Lower lobe of right lung (tissue), 2 donors: ENCODE measurements at regions not wholly inside any gene's neighbourhood (a gene's known extent, or its start where the extent isn't known, plus 50 kb on each side); places are given as distances from the start of the nearest gene placed in this dataset.

Experiments
- ATAC-seq, 2 donors: fragments of 200-7000 bp; cut with Tn5 transposase; one replicate each; pipeline ENCODE4 v1.9.1; 2020 to 2022; ENCODE audit warnings: mild to moderate bottlenecking in 2 of 2, moderate library complexity in 2 of 2
- DNase-seq: peaks from one replicate; pipeline ENCODE4 v3.0.0-alpha.2; 2020
- H3K27ac ChIP-seq: fragments of 200-600 bp; one replicate; pipeline ENCODE4 v1.8.0; 2022
- H3K27me3 ChIP-seq: fragments of 200-600 bp; one replicate; pipeline ENCODE4 v1.8.0; 2022; ENCODE audit warnings: low read depth
- H3K36me3 ChIP-seq: fragments of 200-600 bp; one replicate; pipeline ENCODE4 v1.8.0; 2022; ENCODE audit warnings: mild to moderate bottlenecking
- H3K4me1 ChIP-seq: fragments of 200-600 bp; one replicate; pipeline ENCODE4 v1.8.0; 2022
- H3K4me3 ChIP-seq: fragments of 200-600 bp; one replicate; pipeline ENCODE4 v1.8.0; 2022; ENCODE audit warnings: mild to moderate bottlenecking
- H3K9me3 ChIP-seq: fragments of 200-600 bp; one replicate; pipeline ENCODE4 v1.8.0; 2022
- intact Hi-C: fragments of 100-400 bp; cut with DNase I; formaldehyde crosslinking; loops from one replicate; pipeline ENCODE4 v1.11.0; 2022
- TF ChIP-seq, protein P1 (sequence below): fragments of 200-600 bp; IDR thresholded peaks from one replicate; pipeline ENCODE4 v1.8.0; 2022; ENCODE audit warnings: antibody characterized with exemption, mild to moderate bottlenecking
- donor health status: DM: no; HTN: yes; CAD: no; lungs with severe emphysema.

- H3K27me3 ChIP-seq, result no peaks in the 10 kb centered on the region
- TF ChIP-seq, protein P1, sequence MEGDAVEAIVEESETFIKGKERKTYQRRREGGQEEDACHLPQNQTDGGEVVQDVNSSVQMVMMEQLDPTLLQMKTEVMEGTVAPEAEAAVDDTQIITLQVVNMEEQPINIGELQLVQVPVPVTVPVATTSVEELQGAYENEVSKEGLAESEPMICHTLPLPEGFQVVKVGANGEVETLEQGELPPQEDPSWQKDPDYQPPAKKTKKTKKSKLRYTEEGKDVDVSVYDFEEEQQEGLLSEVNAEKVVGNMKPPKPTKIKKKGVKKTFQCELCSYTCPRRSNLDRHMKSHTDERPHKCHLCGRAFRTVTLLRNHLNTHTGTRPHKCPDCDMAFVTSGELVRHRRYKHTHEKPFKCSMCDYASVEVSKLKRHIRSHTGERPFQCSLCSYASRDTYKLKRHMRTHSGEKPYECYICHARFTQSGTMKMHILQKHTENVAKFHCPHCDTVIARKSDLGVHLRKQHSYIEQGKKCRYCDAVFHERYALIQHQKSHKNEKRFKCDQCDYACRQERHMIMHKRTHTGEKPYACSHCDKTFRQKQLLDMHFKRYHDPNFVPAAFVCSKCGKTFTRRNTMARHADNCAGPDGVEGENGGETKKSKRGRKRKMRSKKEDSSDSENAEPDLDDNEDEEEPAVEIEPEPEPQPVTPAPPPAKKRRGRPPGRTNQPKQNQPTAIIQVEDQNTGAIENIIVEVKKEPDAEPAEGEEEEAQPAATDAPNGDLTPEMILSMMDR, result no peak
- H3K4me1 ChIP-seq, result no peaks in the 10 kb centered on the region
- no peaks in the 10 kb centered on the region for H3K9me3 ChIP-seq
- no peak for ATAC-seq
- no peak overlapping the region for H3K27ac ChIP-seq
- no peak for DNase-seq
- intact Hi-C loops, result no loop called here
- H3K36me3 ChIP-seq, result no peaks in the 10 kb centered on the region
- no peak overlapping the region for H3K4me3 ChIP-seq
Observed at GRCh38 chr9:86534572-86535258, 180.5 kb upstream of the TUT7 start.

DNA sequence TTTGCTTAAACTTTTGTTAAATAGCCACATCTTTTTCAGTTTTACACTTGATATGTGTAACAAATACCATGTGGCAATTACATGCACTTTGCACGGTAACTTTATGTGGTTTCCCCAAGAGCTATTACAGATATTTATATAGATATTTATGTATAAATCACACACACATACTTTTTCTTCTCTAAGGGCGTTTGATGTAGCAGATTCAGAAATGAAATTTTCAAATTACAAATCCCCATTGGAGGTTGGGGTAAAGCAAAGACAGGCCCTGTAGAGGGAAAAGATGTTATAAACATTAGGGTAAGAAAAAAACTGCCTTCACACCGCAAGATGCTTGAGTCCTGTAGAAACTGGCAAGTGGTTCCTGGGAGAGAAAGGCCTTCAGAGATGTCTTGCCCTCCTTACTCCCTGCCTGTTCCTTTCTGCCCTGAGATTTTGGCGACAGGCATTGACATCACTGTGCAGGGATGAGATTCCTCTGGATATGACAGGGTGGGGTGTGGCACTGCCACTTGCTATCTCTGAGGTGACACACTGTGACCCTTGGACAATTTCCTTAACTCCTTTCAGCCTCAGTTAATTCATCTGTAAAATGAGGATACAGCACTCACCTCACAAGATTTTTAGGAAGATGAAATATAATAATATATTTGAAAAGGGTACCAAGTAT, 177.9 kb upstream of the TUT7 start:
- DNase-seq (no peak), ATAC-seq (no peak)
- Histone ChIP-seq H3K4me3 (no peak overlapping the region), H3K9me3 (no peaks in the 10 kb centered on the region), H3K27me3 (no peaks in the 10 kb centered on the region), H3K27ac (no peak overlapping the region), H3K4me1 (no peaks in the 10 kb centered on the region), H3K36me3 (no peaks in the 10 kb centered on the region)
- intact Hi-C loops, result no loop called here
- TF ChIP-seq, protein P1, result no peak

GRCh38 chr9:86531273-86531970, 177.2 kb upstream of the TUT7 start:
- Histone ChIP-seq H3K36me3 (no peaks in the 10 kb centered on the region), H3K27ac (no peak overlapping the region), H3K9me3 (no peaks in the 10 kb centered on the region), H3K4me1 (no peaks in the 10 kb centered on the region), H3K27me3 (peaks cover 4% of the 10 kb centered on the region), H3K4me3 (no peak overlapping the region)
- intact Hi-C loops, result no loop called here
- TF ChIP-seq, protein P1, result no peak
- ATAC-seq, result no peak
- DNase-seq, result no peak

GRCh38 chr9:86529496-86530275, 175.5 kb upstream of the TUT7 start:
- Histone ChIP-seq H3K4me1 (no peaks in the 10 kb centered on the region), H3K27ac (no peak overlapping the region), H3K9me3 (no peaks in the 10 kb centered on the region), H3K4me3 (no peak overlapping the region), H3K27me3 (peaks cover 4% of the 10 kb centered on the region), H3K36me3 (no peaks in the 10 kb centered on the region)
- intact Hi-C loops, result no loop called here
- no peak for ATAC-seq
- TF ChIP-seq, protein P1, result no peak
- DNase-seq, result no peak

DNA sequence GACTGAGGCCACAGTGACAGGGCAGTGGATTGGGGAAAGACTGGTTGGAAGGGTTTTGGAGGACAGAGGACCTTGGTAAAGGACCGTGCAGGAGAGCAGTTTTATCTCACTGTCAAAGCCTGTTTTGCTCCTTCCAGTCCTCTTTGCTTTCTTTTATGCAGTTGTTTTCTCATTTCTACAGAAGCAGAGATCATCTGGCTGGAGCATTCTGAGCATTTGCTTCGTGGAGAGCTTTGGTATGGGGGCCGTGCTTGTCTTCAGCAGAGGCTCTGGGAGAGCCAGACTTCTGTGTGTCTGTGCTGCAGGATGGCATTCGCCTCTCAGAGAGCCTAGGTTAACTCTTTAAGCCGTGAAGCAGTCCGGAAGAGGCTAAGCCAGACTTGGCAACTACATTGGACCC, 171.8 kb upstream of the TUT7 start:
- Histone ChIP-seq H3K4me3 (no peak overlapping the region), H3K27ac (no peak overlapping the region), H3K4me1 (no peaks in the 10 kb centered on the region), H3K9me3 (no peaks in the 10 kb centered on the region), H3K36me3 (no peaks in the 10 kb centered on the region), H3K27me3 (peaks cover 4% of the 10 kb centered on the region)
- no peak for ATAC-seq
- TF ChIP-seq, protein P1, result no peak
- intact Hi-C loops, result no loop called here
- no peak for DNase-seq
